ENCODE measurements at regions not wholly inside any gene's neighbourhood (a gene's known extent, or its start where the extent isn't known, plus 50 kb on each side); places are given as distances from the start of the nearest gene placed in this dataset.
"Not testable (repeated sequence)": the region's sequence is repeated elsewhere in the genome, so short reads cannot be mapped to it uniquely, and the experiment has no call there.

GRCh38 chr7:131083781-131084180, 243.9 kb upstream of the MKLN1 start:
- POLR2A ChIA-PET: no interaction called here
- no peak overlapping the region for H3K27ac Mint-ChIP-seq (ENCODE audit: unreplicated experiment)
- no peak for TF ChIP-seq CTCF (IDR thresholded peaks at IDR 0.05; ENCODE audit: insufficient read depth in 1 of 2, low read depth in 1 of 2, low read length in 1 of 2, severe bottlenecking in 1 of 2, unreplicated experiment in 1 of 2)
- Histone ChIP-seq H3K36me3 (ENCODE audit: control insufficient read depth, insufficient read depth, low read length) (no peaks in the 10 kb centered on the region), H3K9me3 (no peaks in the 10 kb centered on the region), H3K27me3 (replicated peaks; ENCODE audit: control insufficient read depth, insufficient read depth, low read length) (no peaks in the 10 kb centered on the region; the same call in 1 of the 2 replicates), H3K4me3 (ENCODE audit: low read depth, low read length) (no peak overlapping the region), H3K4me1 (0 out of 2 replicates have a peak, but pooled peaks cover 6% of the 10 kb centered on the region)
- H3K9me3 Mint-ChIP-seq (ENCODE audit: unreplicated experiment): no peaks in the 10 kb centered on the region
- intact Hi-C loops (cut with micrococcal nuclease; ENCODE audit: unreplicated experiment): no loop called here
- H3K36me3 Mint-ChIP-seq (ENCODE audit: insufficient read depth, unreplicated experiment): no peaks in the 10 kb centered on the region
- H3K27me3 Mint-ChIP-seq (ENCODE audit: insufficient read depth, unreplicated experiment): no peaks in the 10 kb centered on the region
- peaks cover 6% of the 10 kb centered on the region for H3K4me1 Mint-ChIP-seq (ENCODE audit: low read depth, unreplicated experiment)
- DNase-seq: no peak
- BruUV-seq (replicated peaks): no TSS peak
- CTCF ChIA-PET: no interaction called here
- H3K4me3 Mint-ChIP-seq (ENCODE audit: unreplicated experiment): no peak overlapping the region

- H3K9me3 ChIP-seq; intact Hi-C loops (cut with micrococcal nuclease; ENCODE audit: unreplicated experiment); DNase-seq; H3K4me3 ChIP-seq (ENCODE audit: low read depth, low read length); H3K27ac Mint-ChIP-seq (ENCODE audit: unreplicated experiment); H3K9me3 Mint-ChIP-seq (ENCODE audit: unreplicated experiment); H3K4me1 ChIP-seq; BruUV-seq (replicated peaks); POLR2A ChIA-PET; CTCF ChIA-PET; H3K4me3 Mint-ChIP-seq (ENCODE audit: unreplicated experiment); H3K36me3 Mint-ChIP-seq (ENCODE audit: insufficient read depth, unreplicated experiment); H3K36me3 ChIP-seq (ENCODE audit: control insufficient read depth, insufficient read depth, low read length); H3K27me3 ChIP-seq (replicated peaks; ENCODE audit: control insufficient read depth, insufficient read depth, low read length); H3K27me3 Mint-ChIP-seq (ENCODE audit: insufficient read depth, unreplicated experiment); H3K4me1 Mint-ChIP-seq (ENCODE audit: low read depth, unreplicated experiment): not testable (repeated sequence)
Measured at GRCh38 chr7:131084336-131084735, 243.3 kb upstream of the MKLN1 start.

DNA sequence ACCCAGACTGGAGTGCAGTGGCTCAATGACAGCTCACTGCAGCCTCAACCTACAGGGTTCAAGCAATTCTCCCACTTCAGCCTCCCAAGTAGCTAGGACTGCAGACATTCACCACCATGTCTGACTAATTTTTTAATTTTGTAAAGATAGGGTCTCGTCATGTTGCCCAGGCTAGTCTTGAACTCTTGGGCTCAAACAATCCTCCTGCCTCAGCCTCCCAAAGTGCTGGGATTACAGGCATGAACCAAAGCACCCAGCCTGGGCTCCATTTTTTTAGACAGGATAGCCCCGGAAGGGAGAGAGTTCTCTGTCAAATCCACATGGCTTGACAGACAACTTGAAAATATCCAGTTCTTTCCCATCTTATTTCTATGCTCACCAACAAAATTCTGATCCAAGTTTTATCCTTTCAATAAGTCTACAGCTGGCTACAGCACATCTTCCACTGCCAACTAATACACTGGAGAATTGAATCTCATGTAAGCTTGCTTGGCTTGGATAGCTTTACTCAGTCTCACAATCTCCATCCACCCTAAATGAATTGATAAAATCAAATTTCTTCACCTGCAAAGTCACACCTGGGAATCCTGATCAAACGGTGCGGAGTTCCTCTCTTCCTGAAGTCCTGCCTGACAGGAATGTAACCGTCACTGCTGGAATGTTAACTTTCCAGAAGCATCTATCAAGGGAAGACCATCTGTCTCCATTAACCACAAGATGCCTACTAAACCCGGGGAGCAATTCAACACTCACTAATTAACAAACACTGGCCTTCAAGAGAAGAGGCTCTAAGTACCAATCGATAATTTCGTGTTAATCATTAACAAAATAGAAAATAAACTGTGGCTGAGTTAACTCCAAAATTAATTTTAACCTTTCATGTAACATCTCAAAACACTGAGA, 239.7 kb upstream of the MKLN1 start:
- peaks cover 6% of the 10 kb centered on the region for H3K4me1 Mint-ChIP-seq (ENCODE audit: low read depth, unreplicated experiment)
- Histone ChIP-seq H3K4me3 (ENCODE audit: low read depth, low read length) (no peak overlapping the region), H3K4me1 (0 out of 2 replicates have a peak, but pooled peaks cover 6% of the 10 kb centered on the region), H3K9me3 (no peaks in the 10 kb centered on the region), H3K36me3 (ENCODE audit: control insufficient read depth, insufficient read depth, low read length) (no peaks in the 10 kb centered on the region), H3K27me3 (replicated peaks; ENCODE audit: control insufficient read depth, insufficient read depth, low read length) (no peaks in the 10 kb centered on the region; the same call in 1 of the 2 replicates)
- no peak for DNase-seq
- no peaks in the 10 kb centered on the region for H3K9me3 Mint-ChIP-seq (ENCODE audit: unreplicated experiment)
- intact Hi-C loops (cut with micrococcal nuclease; ENCODE audit: unreplicated experiment): no loop called here
- H3K27ac Mint-ChIP-seq (ENCODE audit: unreplicated experiment): no peak overlapping the region
- no peaks in the 10 kb centered on the region for H3K36me3 Mint-ChIP-seq (ENCODE audit: insufficient read depth, unreplicated experiment)
- H3K27me3 Mint-ChIP-seq (ENCODE audit: insufficient read depth, unreplicated experiment): no peaks in the 10 kb centered on the region
- H3K4me3 Mint-ChIP-seq (ENCODE audit: unreplicated experiment): no peak overlapping the region
- BruUV-seq (replicated peaks): no TSS peak
- TF ChIP-seq CTCF (IDR thresholded peaks at IDR 0.05; ENCODE audit: insufficient read depth in 1 of 2, low read depth in 1 of 2, low read length in 1 of 2, severe bottlenecking in 1 of 2, unreplicated experiment in 1 of 2): no peak
- ChIA-PET POLR2A (no interaction called here), CTCF (no interaction called here)
